ENCODE measurements at regions not wholly inside any gene's neighbourhood (a gene's known extent, or its start where the extent isn't known, plus 50 kb on each side); places are given as distances from the start of the nearest gene placed in this dataset.

DNA sequence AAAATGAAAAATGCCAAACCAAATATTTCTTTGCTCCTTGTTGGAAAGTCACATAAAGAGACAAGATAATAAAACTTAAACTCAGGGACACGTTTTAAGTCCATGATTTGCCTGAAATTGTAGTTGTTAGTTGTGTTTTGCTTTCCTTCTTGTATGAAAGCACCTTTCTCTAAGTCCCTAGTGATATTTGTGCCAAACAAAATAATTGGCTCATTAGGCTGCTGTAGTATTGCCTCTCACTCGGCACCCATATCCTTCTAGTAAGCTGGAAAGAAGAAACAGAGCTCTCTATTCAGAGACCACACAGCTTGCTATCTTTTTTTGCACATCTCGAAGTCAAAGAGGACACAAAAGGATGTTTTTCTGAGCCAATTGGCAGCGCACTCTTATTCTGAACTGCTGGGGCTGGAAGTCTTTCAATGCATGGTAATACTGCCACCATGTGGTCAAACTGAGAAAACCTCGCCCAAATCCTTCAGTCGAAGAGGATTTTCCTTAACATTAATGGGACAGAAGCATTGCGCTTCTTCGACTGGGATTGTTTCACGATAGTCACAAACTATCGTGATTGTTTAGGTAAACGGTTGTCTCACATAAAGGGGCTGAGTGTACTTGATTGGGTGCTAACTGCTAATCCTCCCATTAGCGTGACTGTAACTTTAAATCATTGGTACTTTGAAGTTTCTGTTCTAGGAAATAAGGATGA, 571.9 kb upstream of the LCORL start:
- no peak for DNase-seq (ENCODE audit: low spot score)
- TF ChIP-seq, protein P1, sequence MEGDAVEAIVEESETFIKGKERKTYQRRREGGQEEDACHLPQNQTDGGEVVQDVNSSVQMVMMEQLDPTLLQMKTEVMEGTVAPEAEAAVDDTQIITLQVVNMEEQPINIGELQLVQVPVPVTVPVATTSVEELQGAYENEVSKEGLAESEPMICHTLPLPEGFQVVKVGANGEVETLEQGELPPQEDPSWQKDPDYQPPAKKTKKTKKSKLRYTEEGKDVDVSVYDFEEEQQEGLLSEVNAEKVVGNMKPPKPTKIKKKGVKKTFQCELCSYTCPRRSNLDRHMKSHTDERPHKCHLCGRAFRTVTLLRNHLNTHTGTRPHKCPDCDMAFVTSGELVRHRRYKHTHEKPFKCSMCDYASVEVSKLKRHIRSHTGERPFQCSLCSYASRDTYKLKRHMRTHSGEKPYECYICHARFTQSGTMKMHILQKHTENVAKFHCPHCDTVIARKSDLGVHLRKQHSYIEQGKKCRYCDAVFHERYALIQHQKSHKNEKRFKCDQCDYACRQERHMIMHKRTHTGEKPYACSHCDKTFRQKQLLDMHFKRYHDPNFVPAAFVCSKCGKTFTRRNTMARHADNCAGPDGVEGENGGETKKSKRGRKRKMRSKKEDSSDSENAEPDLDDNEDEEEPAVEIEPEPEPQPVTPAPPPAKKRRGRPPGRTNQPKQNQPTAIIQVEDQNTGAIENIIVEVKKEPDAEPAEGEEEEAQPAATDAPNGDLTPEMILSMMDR (IDR thresholded peaks at IDR 0.05): peak; percentile 60
- peak; percentile 50 for ATAC-seq (ENCODE audit: insufficient number of reproducible peaks, low FRiP score, low read depth)
- no peaks in the 10 kb centered on the region for H3K4me1 ChIP-seq (ENCODE audit: control insufficient read depth in 1 of 2, low read depth in 2 of 2)
- H3K36me3 ChIP-seq: no peaks in the 10 kb centered on the region
- no peaks in the 10 kb centered on the region for H3K9me3 ChIP-seq
- H3K27ac ChIP-seq: no peak overlapping the region
- H3K4me3 ChIP-seq: no peak overlapping the region
- H3K27me3 ChIP-seq (replicated peaks; ENCODE audit: insufficient read depth): no peaks in the 10 kb centered on the region

DNA sequence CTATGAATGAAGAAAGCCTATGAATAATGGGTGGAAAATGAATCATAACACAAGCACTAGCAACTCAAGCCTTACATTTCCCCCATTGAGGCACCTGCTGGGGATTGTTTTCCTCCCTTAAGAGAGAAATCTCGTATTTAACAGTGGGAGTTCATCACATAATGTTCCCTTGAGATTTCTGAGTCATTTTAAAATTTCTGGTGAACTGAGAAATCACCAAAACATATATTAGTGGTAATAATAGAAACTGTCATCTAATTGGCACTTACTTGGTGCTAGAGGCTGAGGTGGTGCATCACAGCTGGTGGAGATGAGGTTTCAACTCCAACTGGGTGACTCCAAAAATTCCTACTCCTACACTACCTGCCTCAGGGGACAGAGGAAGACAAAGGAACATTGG, 561.3 kb upstream of the LCORL start:
- ATAC-seq (ENCODE audit: insufficient number of reproducible peaks, low FRiP score, low read depth) (no peak), DNase-seq (ENCODE audit: low spot score) (no peak)
- Histone ChIP-seq H3K36me3 (no peaks in the 10 kb centered on the region), H3K4me1 (ENCODE audit: control insufficient read depth in 1 of 2, low read depth in 2 of 2) (no peaks in the 10 kb centered on the region), H3K9me3 (no peaks in the 10 kb centered on the region), H3K27me3 (replicated peaks; ENCODE audit: insufficient read depth) (no peaks in the 10 kb centered on the region), H3K27ac (no peak overlapping the region), H3K4me3 (no peak overlapping the region)
- TF ChIP-seq, protein P1 (IDR thresholded peaks at IDR 0.05): no peak

DNA sequence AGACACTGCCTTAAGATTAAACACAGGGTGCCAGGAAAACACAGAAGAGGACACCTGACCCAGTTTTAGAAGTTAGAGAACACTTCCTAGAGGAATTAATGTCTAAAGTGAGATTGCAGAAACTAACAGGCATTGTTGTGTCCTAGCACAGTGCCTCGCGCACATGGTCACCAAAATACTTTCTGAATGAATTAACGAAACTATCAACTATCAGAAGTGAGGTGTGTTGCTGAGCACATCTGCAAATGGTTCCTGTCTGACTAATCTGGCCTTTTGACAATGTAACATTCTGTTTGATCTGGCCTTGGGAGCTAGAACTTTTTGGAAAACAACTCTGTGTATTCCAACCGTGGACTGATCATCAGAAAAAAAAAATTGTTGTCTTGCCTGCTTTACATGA, 556.8 kb upstream of the LCORL start:
- Histone ChIP-seq H3K27ac (no peak overlapping the region), H3K9me3 (no peaks in the 10 kb centered on the region), H3K4me1 (ENCODE audit: control insufficient read depth in 1 of 2, low read depth in 2 of 2) (no peaks in the 10 kb centered on the region), H3K27me3 (replicated peaks; ENCODE audit: insufficient read depth) (no peaks in the 10 kb centered on the region), H3K4me3 (no peak overlapping the region), H3K36me3 (no peaks in the 10 kb centered on the region)
- no peak for ATAC-seq (ENCODE audit: insufficient number of reproducible peaks, low FRiP score, low read depth)
- DNase-seq (ENCODE audit: low spot score): no peak
- TF ChIP-seq, protein P1 (IDR thresholded peaks at IDR 0.05): no peak

DNA sequence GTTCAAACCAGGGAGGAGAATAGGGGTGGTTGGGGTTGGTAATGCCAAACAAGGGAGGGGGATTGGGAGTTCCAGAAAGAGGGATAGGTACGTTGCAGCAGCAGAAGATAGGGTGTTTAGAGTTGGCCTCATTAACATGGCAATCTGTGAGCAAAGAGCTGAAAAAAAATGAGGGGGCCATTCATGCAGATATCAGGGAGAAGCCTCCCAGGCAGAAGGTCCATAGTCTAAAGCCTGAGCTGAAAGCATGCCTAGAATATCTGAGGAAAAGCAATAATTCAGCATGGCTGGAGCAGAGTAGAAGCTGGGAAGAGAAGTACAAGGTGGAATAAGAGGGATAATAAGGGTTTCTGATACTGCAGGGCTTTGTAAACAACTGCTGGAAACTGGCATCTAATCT, 550.9 kb upstream of the LCORL start:
- Histone ChIP-seq H3K9me3 (no peaks in the 10 kb centered on the region), H3K4me3 (no peak overlapping the region), H3K36me3 (no peaks in the 10 kb centered on the region), H3K27me3 (replicated peaks; ENCODE audit: insufficient read depth) (no peaks in the 10 kb centered on the region), H3K27ac (no peak overlapping the region), H3K4me1 (ENCODE audit: control insufficient read depth in 1 of 2, low read depth in 2 of 2) (no peaks in the 10 kb centered on the region)
- TF ChIP-seq, protein P1 (IDR thresholded peaks at IDR 0.05): no peak
- DNase-seq (ENCODE audit: low spot score): no peak
- no peak for ATAC-seq (ENCODE audit: insufficient number of reproducible peaks, low FRiP score, low read depth)

DNA sequence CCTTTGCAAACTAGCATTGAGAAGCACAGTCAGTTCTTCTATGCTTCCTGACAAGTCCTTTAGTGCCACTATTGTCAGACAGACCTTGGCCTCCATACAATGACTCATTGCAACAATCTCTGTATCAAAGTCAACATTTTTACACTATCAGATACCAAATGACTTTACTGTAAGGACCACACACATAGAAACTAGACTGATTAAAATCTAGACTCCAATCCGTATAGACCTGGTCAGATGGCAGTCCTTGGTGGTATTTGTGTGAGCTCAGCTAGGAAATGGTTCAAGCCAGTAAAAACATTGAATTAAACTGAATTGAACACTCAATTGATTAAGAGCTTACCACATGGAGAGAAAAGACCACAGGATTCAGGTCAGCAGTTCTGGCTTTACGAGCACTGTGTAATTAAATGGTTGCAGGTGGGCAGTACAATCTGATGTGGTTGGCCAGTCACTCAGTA, 549.8 kb upstream of the LCORL start:
- Histone ChIP-seq H3K4me1 (ENCODE audit: control insufficient read depth in 1 of 2, low read depth in 2 of 2) (no peaks in the 10 kb centered on the region), H3K9me3 (no peaks in the 10 kb centered on the region), H3K36me3 (no peaks in the 10 kb centered on the region), H3K27me3 (replicated peaks; ENCODE audit: insufficient read depth) (no peaks in the 10 kb centered on the region), H3K27ac (no peak overlapping the region), H3K4me3 (no peak overlapping the region)
- TF ChIP-seq, protein P1 (IDR thresholded peaks at IDR 0.05): no peak
- no peak for DNase-seq (ENCODE audit: low spot score)
- ATAC-seq (ENCODE audit: insufficient number of reproducible peaks, low FRiP score, low read depth): no peak
